ENCODE measurements at regions not wholly inside any gene's neighbourhood (a gene's known extent, or its start where the extent isn't known, plus 50 kb on each side); places are given as distances from the start of the nearest gene placed in this dataset.
A peak's percentile ranks its signal among the peaks of the same experiment; 100 is the strongest.

DNA sequence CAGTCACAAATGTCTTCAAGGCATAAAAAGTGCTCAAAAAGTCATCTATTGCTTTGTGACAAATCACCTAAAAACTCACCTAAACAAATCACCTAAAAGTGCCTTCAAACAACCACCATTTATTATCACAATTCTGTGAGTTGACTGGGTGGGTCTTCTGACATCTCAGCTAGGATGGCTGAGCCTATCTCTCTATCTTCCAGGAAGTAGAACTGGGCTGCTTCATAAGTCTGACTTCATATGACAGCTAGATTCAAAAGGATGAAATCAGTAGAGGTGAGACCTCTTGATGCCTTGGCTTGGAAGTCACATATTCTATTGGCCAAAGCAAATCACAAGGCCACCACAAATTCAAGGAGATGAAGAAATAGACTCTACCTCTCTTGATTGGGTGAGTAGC is 199.2 kb upstream of the SLC39A10 start:
- TF ChIP-seq, protein P1, sequence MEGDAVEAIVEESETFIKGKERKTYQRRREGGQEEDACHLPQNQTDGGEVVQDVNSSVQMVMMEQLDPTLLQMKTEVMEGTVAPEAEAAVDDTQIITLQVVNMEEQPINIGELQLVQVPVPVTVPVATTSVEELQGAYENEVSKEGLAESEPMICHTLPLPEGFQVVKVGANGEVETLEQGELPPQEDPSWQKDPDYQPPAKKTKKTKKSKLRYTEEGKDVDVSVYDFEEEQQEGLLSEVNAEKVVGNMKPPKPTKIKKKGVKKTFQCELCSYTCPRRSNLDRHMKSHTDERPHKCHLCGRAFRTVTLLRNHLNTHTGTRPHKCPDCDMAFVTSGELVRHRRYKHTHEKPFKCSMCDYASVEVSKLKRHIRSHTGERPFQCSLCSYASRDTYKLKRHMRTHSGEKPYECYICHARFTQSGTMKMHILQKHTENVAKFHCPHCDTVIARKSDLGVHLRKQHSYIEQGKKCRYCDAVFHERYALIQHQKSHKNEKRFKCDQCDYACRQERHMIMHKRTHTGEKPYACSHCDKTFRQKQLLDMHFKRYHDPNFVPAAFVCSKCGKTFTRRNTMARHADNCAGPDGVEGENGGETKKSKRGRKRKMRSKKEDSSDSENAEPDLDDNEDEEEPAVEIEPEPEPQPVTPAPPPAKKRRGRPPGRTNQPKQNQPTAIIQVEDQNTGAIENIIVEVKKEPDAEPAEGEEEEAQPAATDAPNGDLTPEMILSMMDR (IDR thresholded peaks at IDR 0.05), result no peak
- TF ChIP-seq EP300 (IDR thresholded peaks at IDR 0.05), result peak in 1 of 4 donors; percentile 8
- no peak for TF ChIP-seq POLR2A (IDR thresholded peaks at IDR 0.05)
- TF ChIP-seq POLR2AphosphoS5 (IDR thresholded peaks at IDR 0.05), result no peak
- Histone ChIP-seq H3K36me3 (no peaks in the 10 kb centered on the region), H3K9me3 (no peaks in the 10 kb centered on the region), H3K4me3 (no peak overlapping the region), H3K4me1 (no peaks in the 10 kb centered on the region), H3K27ac (no peak overlapping the region), H3K27me3 (no peaks in the 10 kb centered on the region)
- intact Hi-C loops (cut with DNase I), result no loop called here
- DNase-seq, result no peak

DNA sequence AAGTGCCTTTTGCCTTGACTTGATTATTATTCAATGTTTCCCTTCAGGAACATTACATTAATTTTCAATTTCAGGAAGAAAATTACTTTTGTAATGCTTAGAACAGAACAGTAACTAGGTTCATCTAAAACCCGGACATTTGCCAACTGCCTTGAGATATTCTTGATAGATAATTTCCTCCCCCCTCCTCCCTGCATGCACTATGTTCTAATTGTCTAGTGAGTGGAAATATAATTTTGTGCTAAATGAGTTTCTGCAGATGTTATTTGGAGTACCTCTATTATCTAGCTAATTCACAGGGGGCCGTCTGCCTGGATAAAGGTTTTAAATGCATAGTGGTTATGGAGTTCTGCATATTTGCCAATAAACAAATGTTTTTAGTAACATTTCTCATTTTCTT is 200.3 kb upstream of the SLC39A10 start:
- no peaks in the 10 kb centered on the region for H3K4me1 ChIP-seq
- 88 to 90% methylated on average over 2 of the region's 2 CpGs for WGBS, 2 donors
- no peak for DNase-seq
- no peaks in the 10 kb centered on the region for H3K27me3 ChIP-seq
- no peak for TF ChIP-seq POLR2A (IDR thresholded peaks at IDR 0.05)
- no peak for TF ChIP-seq EP300 (IDR thresholded peaks at IDR 0.05)
- TF ChIP-seq POLR2AphosphoS5 (IDR thresholded peaks at IDR 0.05), result no peak
- TF ChIP-seq, protein P1 (IDR thresholded peaks at IDR 0.05), result no peak
- no peak overlapping the region for H3K27ac ChIP-seq
- no peaks in the 10 kb centered on the region for H3K9me3 ChIP-seq
- H3K36me3 ChIP-seq, result no peaks in the 10 kb centered on the region
- H3K4me3 ChIP-seq, result no peak overlapping the region
- intact Hi-C loops (cut with DNase I), result no loop called here

DNA sequence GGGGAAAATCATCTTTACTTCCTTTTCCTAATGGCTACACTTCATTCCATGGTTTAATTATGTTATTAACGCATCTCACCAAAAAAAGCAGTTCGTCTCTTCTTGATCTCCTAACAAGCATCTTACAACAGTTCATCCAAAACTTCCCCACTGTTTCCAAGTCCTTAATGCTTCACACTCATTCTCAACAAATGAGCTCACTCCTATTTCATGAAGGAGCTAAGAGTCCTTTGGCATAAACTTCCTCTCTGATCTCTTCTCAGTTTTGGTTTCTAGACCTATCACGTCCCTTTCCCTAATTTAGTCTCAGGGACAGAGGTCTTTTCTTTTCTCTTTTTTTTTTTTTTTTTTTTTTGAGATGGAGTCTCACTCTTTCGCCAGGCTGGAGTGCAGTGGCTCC is 205.9 kb upstream of the SLC39A10 start:
- intact Hi-C loops (cut with DNase I), result no loop called here
- WGBS, 2 donors, result 79 to 85% methylated on average over 4 of the region's 4 CpGs
- no peaks in the 10 kb centered on the region for H3K9me3 ChIP-seq

DNA sequence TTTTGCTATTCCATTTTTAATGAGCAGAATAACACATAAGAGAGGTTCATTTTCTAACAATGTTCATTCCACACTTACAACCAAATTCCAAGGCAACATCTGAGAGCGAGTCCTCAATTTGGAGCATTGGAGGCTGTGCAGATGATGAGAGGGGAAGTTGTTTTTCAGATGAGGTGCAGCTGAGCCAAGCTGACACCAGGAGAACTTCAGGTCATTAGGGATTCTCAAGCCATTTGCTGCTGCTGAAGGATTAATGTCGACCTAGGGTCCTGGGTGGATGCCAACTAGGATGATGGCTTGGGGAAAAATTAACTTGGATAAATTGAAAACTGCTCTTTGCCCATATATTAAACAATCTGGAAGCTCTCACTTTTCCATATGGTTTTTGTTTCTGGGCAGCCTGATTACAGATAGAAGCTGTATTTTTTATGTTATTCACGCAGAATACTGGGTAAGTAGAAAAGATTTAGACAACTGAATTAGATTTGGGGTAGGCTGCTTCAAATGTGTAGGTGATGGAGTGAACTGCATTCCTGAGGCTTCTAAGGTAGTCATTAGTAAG is 206.4 kb upstream of the SLC39A10 start:
- Histone ChIP-seq H3K27me3 (no peaks in the 10 kb centered on the region), H3K4me1 (no peaks in the 10 kb centered on the region), H3K27ac (no peak overlapping the region), H3K36me3 (no peaks in the 10 kb centered on the region), H3K4me3 (no peak overlapping the region), H3K9me3 (no peaks in the 10 kb centered on the region)
- 63 to 72% methylated on average over 3 of the region's 3 CpGs for WGBS, 2 donors
- intact Hi-C loops (cut with DNase I), result no loop called here
- DNase-seq, result no peak
- no peak for TF ChIP-seq POLR2AphosphoS5 (IDR thresholded peaks at IDR 0.05)
- TF ChIP-seq POLR2A (IDR thresholded peaks at IDR 0.05), result no peak
- TF ChIP-seq, protein P1 (IDR thresholded peaks at IDR 0.05), result no peak
- no peak for TF ChIP-seq EP300 (IDR thresholded peaks at IDR 0.05)

More for the DNA sequence above, 205.9 kb upstream of the SLC39A10 start:
- Histone ChIP-seq H3K36me3 (no peaks in the 10 kb centered on the region), H3K4me1 (no peaks in the 10 kb centered on the region), H3K27ac (no peak overlapping the region), H3K27me3 (no peaks in the 10 kb centered on the region), H3K4me3 (no peak overlapping the region)
- no peak for DNase-seq
- no peak for TF ChIP-seq EP300 (IDR thresholded peaks at IDR 0.05)
- TF ChIP-seq, protein P1 (IDR thresholded peaks at IDR 0.05), result no peak
- no peak for TF ChIP-seq POLR2AphosphoS5 (IDR thresholded peaks at IDR 0.05)
- TF ChIP-seq POLR2A (IDR thresholded peaks at IDR 0.05), result no peak

DNA sequence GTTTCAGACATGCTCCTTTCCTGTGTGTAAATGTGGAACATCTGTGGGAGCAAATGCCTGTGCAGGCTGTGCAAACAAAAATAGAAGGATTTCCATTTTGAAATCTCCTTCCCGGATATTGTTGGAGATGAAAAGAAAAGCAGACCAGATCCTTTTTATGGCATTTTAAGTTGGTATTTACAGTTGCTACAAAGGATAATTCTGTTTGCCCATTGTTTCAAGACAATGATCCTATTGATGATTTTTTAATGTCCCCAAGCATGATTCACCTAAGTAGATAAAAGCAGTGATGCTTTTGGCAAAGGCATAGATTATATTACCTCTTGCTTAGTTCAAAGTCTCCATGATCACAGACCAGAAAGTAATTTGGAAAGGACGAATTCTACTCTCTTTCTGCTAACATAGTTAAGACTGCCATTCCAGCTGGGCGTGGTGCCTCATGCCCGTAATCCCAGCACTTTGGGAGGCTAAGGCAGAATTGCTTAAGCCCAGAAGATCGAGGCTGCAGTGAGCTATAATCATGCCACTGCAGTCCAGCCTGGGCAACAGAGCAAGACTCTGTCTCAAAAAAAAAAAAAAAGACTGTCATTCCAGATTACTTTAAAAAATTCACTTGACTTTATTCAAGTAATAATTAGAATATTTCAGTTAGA is 209.6 kb upstream of the SLC39A10 start:
- H3K4me3 ChIP-seq, result no peak overlapping the region
- no peaks in the 10 kb centered on the region for H3K36me3 ChIP-seq
- H3K27me3 ChIP-seq, result no peaks in the 10 kb centered on the region
- H3K9me3 ChIP-seq, result no peaks in the 10 kb centered on the region
- TF ChIP-seq POLR2A (IDR thresholded peaks at IDR 0.05) (no peak), POLR2AphosphoS5 (IDR thresholded peaks at IDR 0.05) (no peak), EP300 (IDR thresholded peaks at IDR 0.05) (no peak)
- TF ChIP-seq, protein P1 (IDR thresholded peaks at IDR 0.05), result no peak
- H3K27ac ChIP-seq, result no peak overlapping the region
- DNase-seq, result no peak
- intact Hi-C loops (cut with DNase I), result no loop called here
- WGBS, 2 donors, result 17 to 64% methylated on average over 5 of the region's 5 CpGs
- H3K4me1 ChIP-seq, result no peaks in the 10 kb centered on the region

Measured in sigmoid colon (tissue), 6 donors.